ENCODE measurements at regions not wholly inside any gene's neighbourhood (a gene's known extent, or its start where the extent isn't known, plus 50 kb on each side); places are given as distances from the start of the nearest gene placed in this dataset.

- Histone ChIP-seq H3K79me2 (ENCODE audit: control insufficient read depth, low read length) (no peaks in the 10 kb centered on the region), H3K4me2 (ENCODE audit: low read length) (no peak overlapping the region), H3K36me3 (ENCODE audit: control insufficient read depth, low read length) (no peaks in the 10 kb centered on the region), H3K27ac (ENCODE audit: low read depth, low read length) (no peak overlapping the region), H3F3A (ENCODE audit: control insufficient read depth, insufficient read depth) (no peaks in the 10 kb centered on the region), H3K9me3 (ENCODE audit: control insufficient read depth, insufficient read depth, low read length) (no peaks in the 10 kb centered on the region), H3K4me3 (ENCODE audit: low read length) (no peak overlapping the region), H4K20me1 (ENCODE audit: control insufficient read depth, insufficient read depth, low read depth, low read length) (no peaks in the 10 kb centered on the region), H3K9me2 (replicated peaks; ENCODE audit: control insufficient read depth, low read length) (no peaks in the 10 kb centered on the region), H3K27me3 (ENCODE audit: control insufficient read depth, low read length) (no peaks in the 10 kb centered on the region; the same call in 1 of the 2 replicates), H3K4me1 (ENCODE audit: control insufficient read depth, low read length) (no peaks in the 10 kb centered on the region)
- no peak for TF ChIP-seq EZH2phosphoT487 (IDR thresholded peaks at IDR 0.05; ENCODE audit: borderline replicate concordance, low read length)
- TF ChIP-seq CTCF (IDR thresholded peaks at IDR 0.05; ENCODE audit: low read depth, low read length, poor library complexity, severe bottlenecking) = no peak
Measured at GRCh38 chr4:123624959-123625358, 228.4 kb downstream of the SPRY1 start.

- H3K9me3 ChIP-seq (ENCODE audit: control insufficient read depth, insufficient read depth, low read length) = no peaks in the 10 kb centered on the region
Measured at GRCh38 chr4:123628288-123628687, 231.7 kb downstream of the SPRY1 start.

GRCh38 chr4:123631786-123632692 is 235.4 kb downstream of the SPRY1 start:
- no peaks in the 10 kb centered on the region for H4K20me1 ChIP-seq (ENCODE audit: control insufficient read depth, insufficient read depth, low read depth, low read length)
- H3K9me2 ChIP-seq (replicated peaks; ENCODE audit: control insufficient read depth, low read length) = no peaks in the 10 kb centered on the region
- H3K27ac ChIP-seq (ENCODE audit: low read depth, low read length) = no peak overlapping the region
- no peaks in the 10 kb centered on the region for H3K27me3 ChIP-seq (ENCODE audit: control insufficient read depth, low read length)
- no peaks in the 10 kb centered on the region for H3F3A ChIP-seq (ENCODE audit: control insufficient read depth, insufficient read depth)
- H3K9me3 ChIP-seq (ENCODE audit: control insufficient read depth, insufficient read depth, low read length) = no peaks in the 10 kb centered on the region
- no peaks in the 10 kb centered on the region for H3K79me2 ChIP-seq (ENCODE audit: control insufficient read depth, low read length)
- H3K4me3 ChIP-seq (ENCODE audit: low read length) = no peak overlapping the region
- H3K36me3 ChIP-seq (ENCODE audit: control insufficient read depth, low read length) = no peaks in the 10 kb centered on the region
- TF ChIP-seq EZH2phosphoT487 (IDR thresholded peaks at IDR 0.05; ENCODE audit: borderline replicate concordance, low read length) (no peak), CTCF (IDR thresholded peaks at IDR 0.05; ENCODE audit: low read depth, low read length, poor library complexity, severe bottlenecking) (no peak)
- no peaks in the 10 kb centered on the region for H3K4me1 ChIP-seq (ENCODE audit: control insufficient read depth, low read length)
- no peak overlapping the region for H3K4me2 ChIP-seq (ENCODE audit: low read length)

More at GRCh38 chr4:123628288-123628687, 231.7 kb downstream of the SPRY1 start:
- Histone ChIP-seq H3K4me3 (ENCODE audit: low read length) (no peak overlapping the region), H3K27me3 (ENCODE audit: control insufficient read depth, low read length) (no peaks in the 10 kb centered on the region; the same call in 1 of the 2 replicates), H4K20me1 (ENCODE audit: control insufficient read depth, insufficient read depth, low read depth, low read length) (no peaks in the 10 kb centered on the region), H3K27ac (ENCODE audit: low read depth, low read length) (no peak overlapping the region), H3K4me1 (ENCODE audit: control insufficient read depth, low read length) (no peaks in the 10 kb centered on the region), H3F3A (ENCODE audit: control insufficient read depth, insufficient read depth) (no peaks in the 10 kb centered on the region), H3K9me2 (replicated peaks; ENCODE audit: control insufficient read depth, low read length) (no peaks in the 10 kb centered on the region), H3K4me2 (ENCODE audit: low read length) (no peak overlapping the region), H3K79me2 (ENCODE audit: control insufficient read depth, low read length) (no peaks in the 10 kb centered on the region), H3K36me3 (ENCODE audit: control insufficient read depth, low read length) (no peaks in the 10 kb centered on the region)
- TF ChIP-seq EZH2phosphoT487 (IDR thresholded peaks at IDR 0.05; ENCODE audit: borderline replicate concordance, low read length) (no peak), CTCF (IDR thresholded peaks at IDR 0.05; ENCODE audit: low read depth, low read length, poor library complexity, severe bottlenecking) (no peak)

Data from DOHH2 (cell line).